CD14-positive monocyte (primary cell): ENCODE measurements at regions not wholly inside any gene's neighbourhood (a gene's known extent, or its start where the extent isn't known, plus 50 kb on each side); places are given as distances from the start of the nearest gene placed in this dataset.

ENCODE experiments used
- DNase-seq, 3 donors: peaks; one replicate each; pipeline ENCODE4 v3.0.0-alpha.2; 2011 to 2022
- H2AFZ ChIP-seq: 2 replicates; pipeline ENCODE4 v1.6.0; 2012; ENCODE audit warnings: mild to moderate bottlenecking, low read depth, low read length, inconsistent platforms; ENCODE audit not compliant: insufficient read depth, poor library complexity, severe bottlenecking
- H3K27ac ChIP-seq, 2 donors: 1 replicate in 1 of 2; 2 replicates in 1 of 2; pipeline ENCODE4 v1.5.1; 2012 to 2013; ENCODE audit warnings: low read length in 2 of 2, control low read depth in 1 of 2, inconsistent platforms in 1 of 2, low read depth in 1 of 2, mild to moderate bottlenecking in 1 of 2
- H3K27me3 ChIP-seq, 2 donors: one replicate each; pipeline versions ENCODE4 v1.6.0 to v1.6.1; 2011 to 2013; ENCODE audit warnings: low read length in 2 of 2; ENCODE audit not compliant: control insufficient read depth in 2 of 2, insufficient read depth in 2 of 2
- H3K36me3 ChIP-seq, 2 donors: replicated peaks in 1 of 2; 1 replicate in 1 of 2; 2 replicates in 1 of 2; pipeline versions ENCODE4 v1.5.1 to v1.6.1; 2012 to 2013; ENCODE audit warnings: low read length in 2 of 2, control low read depth in 1 of 2, inconsistent platforms in 1 of 2, mild to moderate bottlenecking in 1 of 2; ENCODE audit not compliant: insufficient read depth in 2 of 2, control insufficient read depth in 1 of 2
- H3K4me1 ChIP-seq, 2 donors: 1 replicate in 1 of 2; 2 replicates in 1 of 2; pipeline versions ENCODE4 v1.5.1 to v1.6.1; 2012 to 2013; ENCODE audit warnings: low read length in 2 of 2, control low read depth in 1 of 2, inconsistent platforms in 1 of 2, mild to moderate bottlenecking in 1 of 2, moderate library complexity in 1 of 2; ENCODE audit not compliant: insufficient read depth in 2 of 2, control insufficient read depth in 1 of 2
- H3K4me2 ChIP-seq: replicated peaks from 2 replicates; pipeline ENCODE3; 2012; ENCODE audit warnings: low read length, moderate library complexity, mild to moderate bottlenecking; ENCODE audit not compliant: poor library complexity, severe bottlenecking; ENCODE audit errors: extremely low read depth
- H3K4me3 ChIP-seq, 3 experiments: fragments of 200-600 bp in 1 of 3; sonication (generic) in 1 of 3; replicated peaks in 1 of 3; 1 replicate in 2 of 3; 2 replicates in 1 of 3; pipeline ENCODE4 v1.5.1; 2011 to 2013; ENCODE audit warnings: low read length in 3 of 3, mild to moderate bottlenecking in 3 of 3, control low read depth in 2 of 3, low read depth in 2 of 3, inconsistent platforms in 1 of 3, moderate library complexity in 1 of 3
- H3K79me2 ChIP-seq: 2 replicates; pipeline ENCODE4 v1.6.0; 2012; ENCODE audit warnings: mild to moderate bottlenecking, control low read depth, inconsistent platforms, low read length, moderate library complexity; ENCODE audit not compliant: insufficient read depth
- H3K9ac ChIP-seq: 2 replicates; pipeline ENCODE4 v1.6.0; 2017; ENCODE audit warnings: low read length, mild to moderate bottlenecking; ENCODE audit not compliant: insufficient read depth, poor library complexity, severe bottlenecking
- H3K9me3 ChIP-seq, 2 donors: replicated peaks in 1 of 2; 1 replicate in 1 of 2; 2 replicates in 1 of 2; pipeline versions ENCODE4 v1.5.1 to v1.6.1; 2012 to 2013; ENCODE audit warnings: low read length in 2 of 2, control low read depth in 1 of 2; ENCODE audit not compliant: control insufficient read depth in 1 of 2, insufficient read depth in 1 of 2
- H4K20me1 ChIP-seq: 2 replicates; pipeline ENCODE4 v1.6.0; 2012; ENCODE audit warnings: mild to moderate bottlenecking, low read length, control low read depth, moderate library complexity; ENCODE audit not compliant: insufficient read depth
- H3K27ac Mint-ChIP-seq, 7 donors: one replicate each; pipeline ENCODE4 v1.8.0; 2020; ENCODE audit warnings: mild to moderate bottlenecking in 7 of 7, mixed read lengths in 7 of 7, moderate library complexity in 6 of 7, inconsistent platforms in 2 of 7
- H3K27me3 Mint-ChIP-seq, 3 donors: one replicate each; pipeline ENCODE4 v1.8.0; 2021 to 2022; ENCODE audit warnings: low read depth in 3 of 3, mild to moderate bottlenecking in 3 of 3, mixed read lengths in 3 of 3, moderate library complexity in 3 of 3, inconsistent platforms in 1 of 3
- H3K36me3 Mint-ChIP-seq, 2 donors: one replicate each; pipeline ENCODE4 v1.8.0; 2020; ENCODE audit warnings: mixed read lengths in 2 of 2, inconsistent platforms in 1 of 2, mild to moderate bottlenecking in 1 of 2
- H3K4me1 Mint-ChIP-seq: one replicate; pipeline ENCODE4 v1.8.0; 2020; ENCODE audit warnings: mild to moderate bottlenecking, mixed read lengths
- H3K4me3 Mint-ChIP-seq, 2 donors: one replicate each; pipeline ENCODE4 v1.8.0; 2020; ENCODE audit warnings: mild to moderate bottlenecking in 2 of 2, mixed read lengths in 2 of 2, moderate library complexity in 1 of 2
- H3K9me3 Mint-ChIP-seq, 7 donors: one replicate each; pipeline ENCODE4 v1.8.0; 2020 to 2022; ENCODE audit warnings: mixed read lengths in 7 of 7, mild to moderate bottlenecking in 6 of 7, moderate library complexity in 6 of 7, inconsistent platforms in 2 of 7
- CTCF ChIP-seq: fragments of 200-600 bp; IDR thresholded peaks from one replicate; pipeline ENCODE4 v1.8.0; 2022; ENCODE audit warnings: antibody characterized with exemption, mild to moderate bottlenecking
- WGBS: methylation state at CpG from one replicate; pipeline ENCODE4 v1.1.5; 2013; ENCODE audit warnings: missing lambda C conversion rate; ENCODE audit not compliant: insufficient coverage; 5-methylcytosine and 5-hydroxymethylcytosine counted together
- intact Hi-C, 2 donors: fragments of 100-400 bp; cut with micrococcal nuclease; formaldehyde crosslinking; loops; one replicate each; pipeline versions ENCODE4 v1.15.0 to v1.15.1; 2023

- Histone ChIP-seq H3K27ac (no peak overlapping the region), H3K4me3 (no peak overlapping the region), H2AFZ (no peak overlapping the region), H3K4me1 (no peaks in the 10 kb centered on the region), H3K27me3 (no peaks in the 10 kb centered on the region), H3K79me2 (no peaks in the 10 kb centered on the region), H3K9ac (no peak overlapping the region), H3K4me2 (no peak overlapping the region), H3K36me3 (no peaks in the 10 kb centered on the region), H4K20me1 (no peaks in the 10 kb centered on the region), H3K9me3 (no peaks in the 10 kb centered on the region)
- Mint-ChIP-seq H3K36me3 (no peaks in the 10 kb centered on the region), H3K4me1 (peaks cover 6% of the 10 kb centered on the region), H3K27me3 (peaks cover 0 to 8% (median 6%) of the 10 kb centered on the region in 3 donors), H3K4me3 (no peak overlapping the region), H3K27ac (no peak overlapping the region), H3K9me3 (peaks cover 0 to 2% (median 0%) of the 10 kb centered on the region in 7 donors)
- intact Hi-C loops = no loop called here
- DNase-seq = no peak
- no peak for TF ChIP-seq CTCF
- WGBS = 82% methylated on average over 6 of the region's 14 CpGs
Observed at GRCh38 chr20:58011106-58011946, 217.1 kb downstream of the ANKRD60 start.

- H3K9me3 ChIP-seq = no peaks in the 10 kb centered on the region
- H3K36me3 ChIP-seq = no peaks in the 10 kb centered on the region
- H4K20me1 ChIP-seq = no peaks in the 10 kb centered on the region
- no peak overlapping the region for H3K9ac ChIP-seq
- H3K4me1 ChIP-seq = no peaks in the 10 kb centered on the region
- intact Hi-C loops = no loop called here
- TF ChIP-seq CTCF = no peak
- Mint-ChIP-seq H3K36me3 (no peaks in the 10 kb centered on the region), H3K4me1 (peaks cover 9% of the 10 kb centered on the region), H3K4me3 (no peak overlapping the region), H3K27ac (peak overlapping the region in 1 of 7 donors; percentile 28), H3K9me3 (peaks cover 0 to 2% (median 0%) of the 10 kb centered on the region in 7 donors), H3K27me3 (peaks cover 0 to 6% (median 5%) of the 10 kb centered on the region in 3 donors)
- H3K4me2 ChIP-seq = no peak overlapping the region
- H3K79me2 ChIP-seq = no peaks in the 10 kb centered on the region
- H3K4me3 ChIP-seq = no peak overlapping the region
- 83% methylated on average over 12 of the region's 13 CpGs for WGBS
- H2AFZ ChIP-seq = no peak overlapping the region
- H3K27me3 ChIP-seq = no peaks in the 10 kb centered on the region
- DNase-seq = no peak
- no peak overlapping the region for H3K27ac ChIP-seq
Observed at GRCh38 chr20:58010666-58011065, 217.8 kb downstream of the ANKRD60 start.
